K562 (cell line): ENCODE measurements at regions not wholly inside any gene's neighbourhood (a gene's known extent, or its start where the extent isn't known, plus 50 kb on each side); places are given as distances from the start of the nearest gene placed in this dataset.

Experiments used
- BDP1 ChIP-seq: IDR thresholded peaks from 3 replicates; pipeline ENCODE4 v1.6.1; 2011; ENCODE audit not compliant: insufficient read length, insufficient read depth
- CHD7 ChIP-seq: fragments of 200-600 bp; sonication (generic); IDR thresholded peaks from one replicate; pipeline ENCODE4 v1.6.1; 2012; ENCODE audit warnings: mild to moderate bottlenecking, low read depth, low read length, inconsistent platforms
- GABPB2 ChIP-seq: fragments of 250-450 bp; sonication (Bioruptor Pico); conservative IDR thresholded peaks from 2 replicates; pipeline ENCODE4 v1.5.1; 2021; ENCODE audit warnings: mild to moderate bottlenecking
- MXD1 ChIP-seq: fragments of 250-450 bp; sonication (Bioruptor Pico); IDR thresholded peaks from 2 replicates; pipeline ENCODE4 v1.8.0; 2021; ENCODE audit warnings: borderline replicate concordance, mild to moderate bottlenecking, moderate library complexity; ENCODE audit not compliant: poor library complexity, severe bottlenecking
- NR2C2 ChIP-seq, 2 experiments: fragments of 200-800 bp in 1 of 2; sonication (Bioruptor generic) in 1 of 2; sonication (generic) in 1 of 2; formaldehyde crosslinking in 1 of 2; IDR thresholded peaks; 2 replicates each; pipeline versions ENCODE4 v1.6.1 to v1.8.0; 2016 to 2022; ENCODE audit warnings: mild to moderate bottlenecking in 1 of 2, missing compliant biosample characterization in 1 of 2, missing genetic modification characterization in 1 of 2, missing genetic modification reagents in 1 of 2
- ZBTB43 ChIP-seq: sonication (generic); formaldehyde crosslinking; IDR thresholded peaks from 2 replicates; pipeline ENCODE4 v1.8.0; 2023; ENCODE audit warnings: mild to moderate bottlenecking, missing genetic modification reagents
- ZFP91 ChIP-seq: sonication (generic); formaldehyde crosslinking; IDR thresholded peaks from 2 replicates; pipeline ENCODE4 v1.8.0; 2022; ENCODE audit warnings: mild to moderate bottlenecking, missing genetic modification reagents
- ZNF778 ChIP-seq: fragments of 450-650 bp; formaldehyde crosslinking; IDR thresholded peaks from 2 replicates; pipeline ENCODE4 v1.4.0; 2020; ENCODE audit warnings: mild to moderate bottlenecking, moderate library complexity
- TF ChIP-seq, protein P1 (sequence below): IDR thresholded peaks from 2 replicates; pipeline ENCODE4 v1.6.1; 2011; ENCODE audit warnings: borderline replicate concordance, low read depth, mild to moderate bottlenecking, moderate library complexity, low read length; ENCODE audit not compliant: insufficient read depth, poor library complexity, severe bottlenecking

GRCh38 chr18:1050012-1050657, 145.5 kb downstream of the ADCYAP1 start (continued):
- TF ChIP-seq, protein P1, sequence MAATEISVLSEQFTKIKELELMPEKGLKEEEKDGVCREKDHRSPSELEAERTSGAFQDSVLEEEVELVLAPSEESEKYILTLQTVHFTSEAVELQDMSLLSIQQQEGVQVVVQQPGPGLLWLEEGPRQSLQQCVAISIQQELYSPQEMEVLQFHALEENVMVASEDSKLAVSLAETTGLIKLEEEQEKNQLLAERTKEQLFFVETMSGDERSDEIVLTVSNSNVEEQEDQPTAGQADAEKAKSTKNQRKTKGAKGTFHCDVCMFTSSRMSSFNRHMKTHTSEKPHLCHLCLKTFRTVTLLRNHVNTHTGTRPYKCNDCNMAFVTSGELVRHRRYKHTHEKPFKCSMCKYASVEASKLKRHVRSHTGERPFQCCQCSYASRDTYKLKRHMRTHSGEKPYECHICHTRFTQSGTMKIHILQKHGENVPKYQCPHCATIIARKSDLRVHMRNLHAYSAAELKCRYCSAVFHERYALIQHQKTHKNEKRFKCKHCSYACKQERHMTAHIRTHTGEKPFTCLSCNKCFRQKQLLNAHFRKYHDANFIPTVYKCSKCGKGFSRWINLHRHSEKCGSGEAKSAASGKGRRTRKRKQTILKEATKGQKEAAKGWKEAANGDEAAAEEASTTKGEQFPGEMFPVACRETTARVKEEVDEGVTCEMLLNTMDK: no peak
- TF ChIP-seq GABPB2 (no peak), ZNF778 (CRISPR knock-in tag) (no peak), ZBTB43 (CRISPR knock-in tag) (no peak), ZFP91 (no peak), BDP1 (no peak), NR2C2 (CRISPR knock-in tag; IDR thresholded peaks at IDR 0.05) (no peak), NR2C2 (tag; IDR thresholded peaks at IDR 0.05) (no peak), CHD7 (no peak), MXD1 (CRISPR knock-in tag) (no peak)
